Naive thymus-derived CD8-positive, alpha-beta T cell (primary cell): ENCODE measurements at regions not wholly inside any gene's neighbourhood (a gene's known extent, or its start where the extent isn't known, plus 50 kb on each side); places are given as distances from the start of the nearest gene placed in this dataset.
A peak's percentile ranks its signal among the peaks of the same experiment; 100 is the strongest.

Source experiments
- ATAC-seq, 2 donors: fragments of 150-1000 bp; cut with Tn5 transposase in 1 of 2; sonication (Bioruptor Pico), chemical (Tn5 transposase) in 1 of 2; 1 replicate in 1 of 2; 2 replicates in 1 of 2; pipeline ENCODE4 v1.10.0; 2021; ENCODE audit warnings: mild to moderate bottlenecking in 2 of 2, moderate library complexity in 2 of 2
- POLR2A ChIA-PET: fragments of 350-600 bp; sonication (Branson Sonifier 250); formaldehyde crosslinking; loops from one replicate; lab custom pipeline; 2021; ENCODE audit warnings: antibody characterized with exemption; lab: Charles Lee
- DNase-seq, 10 donors: peaks; one replicate each; pipeline versions ENCODE4 v3.0.0 to v3.0.0-alpha.2; 2020 to 2022
- H3K27ac Mint-ChIP-seq, 10 donors: one replicate each; pipeline ENCODE4 v1.8.0; 2020 to 2022; ENCODE audit warnings: mild to moderate bottlenecking in 10 of 10, mixed read lengths in 10 of 10, moderate library complexity in 4 of 10, inconsistent platforms in 1 of 10
- H3K27me3 Mint-ChIP-seq, 5 donors: one replicate each; pipeline ENCODE4 v1.8.0; 2021 to 2022; ENCODE audit warnings: mixed read lengths in 5 of 5
- H3K36me3 Mint-ChIP-seq, 3 donors: one replicate each; pipeline ENCODE4 v1.8.0; 2020 to 2022; ENCODE audit warnings: mixed read lengths in 3 of 3, mild to moderate bottlenecking in 2 of 3, inconsistent platforms in 1 of 3
- H3K4me1 Mint-ChIP-seq, 4 donors: one replicate each; pipeline ENCODE4 v1.8.0; 2021 to 2022; ENCODE audit warnings: mixed read lengths in 4 of 4
- H3K4me3 Mint-ChIP-seq, 10 donors: one replicate each; pipeline ENCODE4 v1.8.0; 2020 to 2022; ENCODE audit warnings: mild to moderate bottlenecking in 10 of 10, mixed read lengths in 10 of 10, moderate library complexity in 6 of 10, inconsistent platforms in 1 of 10
- H3K9me3 Mint-ChIP-seq, 9 donors: one replicate each; pipeline ENCODE4 v1.8.0; 2020 to 2022; ENCODE audit warnings: mixed read lengths in 9 of 9, mild to moderate bottlenecking in 3 of 9, inconsistent platforms in 1 of 9, moderate library complexity in 1 of 9

DNA sequence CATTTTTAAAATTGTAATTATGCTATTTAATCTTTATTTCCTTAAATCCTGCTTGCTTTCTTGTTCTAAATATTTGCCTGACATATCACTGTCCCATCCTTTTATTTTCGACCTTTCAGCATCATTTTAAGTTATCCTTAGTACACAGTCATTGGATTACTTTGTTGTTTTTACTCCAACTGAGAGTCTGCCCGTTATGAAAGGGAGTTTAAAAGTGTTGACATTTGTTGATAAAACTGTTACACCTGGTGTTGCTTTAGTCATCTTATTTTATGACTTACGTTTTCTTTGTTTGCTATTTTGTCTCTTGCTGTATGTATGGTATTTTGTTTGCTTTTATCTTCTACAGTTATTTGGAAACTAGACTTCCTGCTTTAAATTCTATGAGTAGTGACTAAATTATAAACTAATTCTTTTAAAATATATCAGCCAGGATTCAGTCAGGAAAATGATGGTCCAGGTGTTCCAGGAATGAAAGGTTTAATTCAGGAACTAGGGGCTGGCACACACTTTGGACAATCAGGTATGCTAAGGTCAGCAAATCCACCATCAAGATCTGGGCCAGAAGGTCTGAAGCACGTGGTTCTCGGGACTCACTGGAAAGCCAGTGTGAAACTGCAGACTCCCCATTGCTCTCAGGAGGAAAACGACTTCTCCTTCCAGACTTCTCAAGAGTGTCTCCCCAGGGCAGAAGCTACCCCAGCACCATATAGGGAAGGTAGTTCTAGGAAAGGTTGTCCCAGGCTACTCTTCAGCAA, 86.0 kb downstream of the RASSF10 start:
- Mint-ChIP-seq H3K9me3 (peaks cover 0 to 4% (median 0%) of the 10 kb centered on the region in 9 donors), H3K27ac (no peak overlapping the region), H3K4me3 (no peak overlapping the region), H3K36me3 (no peaks in the 10 kb centered on the region), H3K4me1 (no peaks in the 10 kb centered on the region), H3K27me3 (peaks cover 8 to 13% (median 8%) of the 10 kb centered on the region in 5 donors)
- ATAC-seq (no peak), DNase-seq (no peak)
- POLR2A ChIA-PET: no interaction called here

DNA sequence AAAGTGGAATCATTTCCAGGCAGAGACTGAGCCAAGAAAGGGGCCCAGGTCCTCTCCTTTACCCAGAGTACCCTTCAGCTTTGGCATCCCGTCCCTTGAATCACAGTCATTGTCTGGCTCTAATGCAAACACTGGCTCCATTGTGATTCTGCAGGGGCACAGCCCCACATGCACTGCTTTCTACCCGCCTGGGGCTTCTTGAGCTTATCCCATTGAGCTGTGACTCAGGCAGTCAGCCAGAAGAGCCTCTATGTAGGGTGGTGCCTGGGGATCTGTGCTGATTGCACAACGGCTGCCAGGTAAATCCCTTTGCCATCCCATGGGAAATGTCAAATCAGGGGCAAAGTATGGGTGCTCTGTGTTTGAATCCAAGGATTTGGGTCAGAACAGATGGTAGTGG, 88.9 kb downstream of the RASSF10 start:
- Mint-ChIP-seq H3K9me3 (peaks cover 0 to 4% (median 0%) of the 10 kb centered on the region in 9 donors), H3K27ac (no peak overlapping the region), H3K4me3 (no peak overlapping the region), H3K27me3 (peaks cover 9 to 17% (median 13%) of the 10 kb centered on the region in 5 donors), H3K36me3 (no peaks in the 10 kb centered on the region), H3K4me1 (no peaks in the 10 kb centered on the region)
- POLR2A ChIA-PET: no interaction called here
- ATAC-seq (no peak), DNase-seq (no peak)

DNA sequence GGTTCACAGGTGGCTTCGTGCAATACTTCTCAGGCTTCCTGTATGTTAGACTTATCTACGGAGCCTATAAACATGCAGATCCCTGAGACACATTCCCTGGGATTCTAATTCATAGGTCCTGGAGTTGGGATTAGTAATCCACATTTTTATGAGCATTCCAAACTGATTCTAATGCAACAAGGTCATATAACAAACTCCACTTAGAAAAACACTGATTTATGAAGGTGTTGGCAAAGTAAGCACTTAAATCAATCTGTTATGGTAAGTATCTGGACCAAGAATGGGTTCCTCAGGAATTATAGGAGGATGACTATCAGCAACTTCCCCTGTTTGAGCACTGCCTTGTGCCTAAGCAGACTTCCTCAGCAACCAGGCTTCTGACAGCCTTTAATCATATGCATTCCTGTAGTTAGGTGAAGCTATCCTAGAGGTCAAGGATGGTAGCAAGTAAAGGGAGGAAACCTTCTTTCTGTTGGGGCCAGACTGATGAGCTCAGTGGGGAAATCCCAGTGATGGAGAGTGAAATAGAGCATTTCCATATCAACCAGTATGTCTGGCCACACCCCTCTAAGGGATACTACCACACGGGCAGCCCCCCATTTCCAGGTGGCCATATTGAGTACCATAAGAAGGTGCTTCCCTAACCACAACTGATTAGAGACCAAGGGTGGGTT, 89.6 kb downstream of the RASSF10 start:
- DNase-seq (no peak), ATAC-seq (no peak)
- Mint-ChIP-seq H3K27ac (no peak overlapping the region), H3K36me3 (no peaks in the 10 kb centered on the region), H3K9me3 (peaks cover 0 to 2% (median 0%) of the 10 kb centered on the region in 9 donors), H3K27me3 (peaks cover 11 to 19% (median 13%) of the 10 kb centered on the region in 5 donors), H3K4me1 (no peaks in the 10 kb centered on the region), H3K4me3 (no peak overlapping the region)
- POLR2A ChIA-PET: no interaction called here

DNA sequence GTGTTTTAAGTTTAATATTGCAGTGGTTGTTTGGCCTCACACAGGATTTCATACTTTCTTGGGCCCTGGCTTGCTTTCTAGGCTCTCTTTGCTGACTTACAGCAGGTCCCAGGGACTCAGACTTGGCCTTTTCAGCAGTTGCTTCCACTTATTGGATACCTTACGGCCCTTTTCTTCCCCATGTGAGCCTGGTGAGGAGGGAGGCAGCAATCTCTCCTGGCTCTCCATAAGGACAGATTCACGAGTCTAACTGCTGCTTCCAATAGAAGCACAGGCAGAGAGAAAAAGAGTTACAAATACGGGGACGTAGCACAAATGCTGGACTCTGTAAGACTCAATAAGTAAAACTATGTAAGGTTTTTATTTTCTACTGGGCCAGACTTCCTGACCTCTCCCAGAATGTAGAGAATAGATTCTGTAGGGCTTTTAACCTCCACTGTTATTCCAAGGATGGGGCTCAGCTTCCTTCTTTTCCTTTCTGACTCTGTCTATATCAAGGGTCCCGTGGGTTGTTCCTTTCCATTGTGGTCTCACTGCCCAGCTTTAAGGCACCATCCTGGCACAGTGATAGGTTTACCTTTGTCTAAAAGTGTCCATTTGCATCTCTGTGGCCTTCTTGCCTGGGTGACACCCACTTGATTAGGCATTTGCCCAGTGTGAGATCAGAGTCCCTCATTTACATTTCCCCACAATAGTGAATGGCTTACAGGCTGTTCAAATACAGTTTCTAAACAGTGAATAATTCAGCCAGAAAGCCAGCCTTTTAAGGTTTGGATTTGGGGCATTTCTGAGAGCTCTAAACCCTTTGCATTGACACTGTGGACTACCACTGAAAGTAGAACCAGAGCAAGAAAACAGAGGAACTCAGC, 92.8 kb downstream of the RASSF10 start:
- POLR2A ChIA-PET: no interaction called here
- peaks cover 0 to 4% (median 0%) of the 10 kb centered on the region in 4 donors for H3K4me1 Mint-ChIP-seq
- no peak overlapping the region for H3K27ac Mint-ChIP-seq
- no peak overlapping the region for H3K4me3 Mint-ChIP-seq
- H3K36me3 Mint-ChIP-seq: no peaks in the 10 kb centered on the region
- DNase-seq: no peak
- H3K27me3 Mint-ChIP-seq: peaks cover 5 to 32% (median 16%) of the 10 kb centered on the region in 5 donors
- ATAC-seq: no peak
- H3K9me3 Mint-ChIP-seq: peaks cover 0 to 2% (median 0%) of the 10 kb centered on the region in 9 donors

DNA sequence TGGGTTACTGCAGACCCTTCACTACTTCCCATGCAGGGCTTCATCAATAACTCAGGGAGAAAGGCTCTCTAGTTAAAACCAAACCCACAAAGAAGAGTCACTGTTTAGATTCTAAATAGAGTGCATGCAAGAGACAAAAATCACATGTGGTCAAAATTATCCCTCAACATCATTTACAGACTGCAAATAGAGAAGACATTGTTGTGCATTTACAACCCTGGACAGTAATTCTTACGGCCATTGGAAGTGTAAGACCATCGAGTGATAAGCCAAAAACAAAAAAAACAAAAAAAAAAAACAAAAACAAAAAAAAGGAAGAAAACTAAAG, 93.4 kb downstream of the RASSF10 start:
- peaks cover 0 to 4% (median 0%) of the 10 kb centered on the region in 4 donors for H3K4me1 Mint-ChIP-seq
- no peaks in the 10 kb centered on the region for H3K36me3 Mint-ChIP-seq
- H3K9me3 Mint-ChIP-seq: peaks cover 0 to 2% (median 0%) of the 10 kb centered on the region in 9 donors
- peak overlapping the region in 1 of 10 donors; percentile 20 for H3K4me3 Mint-ChIP-seq
- POLR2A ChIA-PET: no interaction called here
- no peak for ATAC-seq
- H3K27me3 Mint-ChIP-seq: peaks cover 5 to 35% (median 16%) of the 10 kb centered on the region in 5 donors
- no peak for DNase-seq
- no peak overlapping the region for H3K27ac Mint-ChIP-seq

DNA sequence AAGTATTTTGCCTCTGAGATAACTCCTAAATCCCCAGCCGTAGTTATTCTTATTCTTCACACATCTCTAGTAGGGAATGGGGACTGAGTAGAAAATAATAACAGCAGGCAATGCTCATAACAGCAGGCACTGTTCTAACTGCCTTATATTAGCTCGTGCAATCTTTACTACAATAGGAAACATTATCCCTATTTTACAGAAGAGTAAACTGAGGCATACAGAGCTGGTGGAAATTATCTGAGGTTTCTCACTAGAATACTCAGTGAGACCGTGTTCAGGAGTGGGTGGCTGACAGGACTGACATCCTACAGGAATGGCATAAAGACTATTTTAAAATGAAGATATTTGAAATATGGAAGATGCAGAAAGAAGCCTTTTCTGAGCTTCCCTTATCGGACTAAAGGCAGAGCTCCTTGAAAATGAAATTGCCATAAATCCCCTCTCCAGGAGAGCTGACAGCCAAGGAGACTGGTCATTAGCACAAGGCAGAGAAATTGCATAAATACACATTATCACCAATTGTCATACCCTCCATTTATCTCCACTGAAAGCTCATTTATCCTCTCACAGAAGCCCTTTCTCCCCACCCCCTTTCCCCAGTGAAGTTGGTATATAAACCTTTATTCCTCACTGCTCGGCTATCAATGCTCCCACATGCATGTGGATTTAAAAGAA, 93.9 kb downstream of the RASSF10 start:
- H3K36me3 Mint-ChIP-seq: no peaks in the 10 kb centered on the region
- peaks cover 0 to 3% (median 0%) of the 10 kb centered on the region in 9 donors for H3K9me3 Mint-ChIP-seq
- peaks cover 5 to 40% (median 14%) of the 10 kb centered on the region in 5 donors for H3K27me3 Mint-ChIP-seq
- no peak overlapping the region for H3K27ac Mint-ChIP-seq
- ATAC-seq: no peak
- POLR2A ChIA-PET: no interaction called here
- DNase-seq: no peak
- no peak overlapping the region for H3K4me3 Mint-ChIP-seq
- peaks cover 0 to 4% (median 0%) of the 10 kb centered on the region in 4 donors for H3K4me1 Mint-ChIP-seq

DNA sequence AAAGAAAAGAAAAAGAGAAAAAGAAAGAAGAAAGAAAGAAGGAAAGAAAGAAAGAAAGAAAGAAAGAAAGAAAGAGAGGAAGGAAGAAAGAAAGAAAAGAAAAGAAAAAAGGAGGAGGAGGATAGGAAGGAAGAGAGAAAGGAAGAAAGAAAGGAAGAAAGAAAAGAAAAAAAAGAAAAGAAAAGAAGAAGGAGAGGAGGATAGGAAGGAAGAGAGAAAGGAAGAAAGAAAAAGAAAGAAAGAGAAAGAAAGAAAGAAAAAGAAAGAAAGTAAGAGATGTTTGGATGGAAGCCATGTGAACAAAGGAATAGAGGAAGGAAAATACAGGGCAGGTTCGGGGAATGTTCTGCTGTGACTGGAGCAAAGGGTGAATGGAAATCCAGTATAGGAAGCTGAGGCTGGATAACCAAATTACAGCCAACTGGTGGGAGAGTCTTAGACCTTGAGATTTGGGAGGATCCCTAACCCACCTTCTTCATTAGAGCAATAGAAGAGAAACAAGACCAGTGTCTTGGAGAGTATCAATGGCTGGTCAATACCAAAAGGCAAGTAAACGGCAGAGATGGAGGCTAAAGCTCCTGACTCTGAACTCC, 94.9 kb downstream of the RASSF10 start:
- peaks cover 0 to 9% (median 3%) of the 10 kb centered on the region in 9 donors for H3K9me3 Mint-ChIP-seq
- no peaks in the 10 kb centered on the region for H3K36me3 Mint-ChIP-seq
- no peak overlapping the region for H3K4me3 Mint-ChIP-seq
- no peak overlapping the region for H3K27ac Mint-ChIP-seq
- H3K27me3 Mint-ChIP-seq: peaks cover 11 to 38% (median 21%) of the 10 kb centered on the region in 5 donors
- H3K4me1 Mint-ChIP-seq: peaks cover 0 to 4% (median 0%) of the 10 kb centered on the region in 4 donors
- no peak for ATAC-seq
- no peak for DNase-seq
- POLR2A ChIA-PET: no interaction called here

DNA sequence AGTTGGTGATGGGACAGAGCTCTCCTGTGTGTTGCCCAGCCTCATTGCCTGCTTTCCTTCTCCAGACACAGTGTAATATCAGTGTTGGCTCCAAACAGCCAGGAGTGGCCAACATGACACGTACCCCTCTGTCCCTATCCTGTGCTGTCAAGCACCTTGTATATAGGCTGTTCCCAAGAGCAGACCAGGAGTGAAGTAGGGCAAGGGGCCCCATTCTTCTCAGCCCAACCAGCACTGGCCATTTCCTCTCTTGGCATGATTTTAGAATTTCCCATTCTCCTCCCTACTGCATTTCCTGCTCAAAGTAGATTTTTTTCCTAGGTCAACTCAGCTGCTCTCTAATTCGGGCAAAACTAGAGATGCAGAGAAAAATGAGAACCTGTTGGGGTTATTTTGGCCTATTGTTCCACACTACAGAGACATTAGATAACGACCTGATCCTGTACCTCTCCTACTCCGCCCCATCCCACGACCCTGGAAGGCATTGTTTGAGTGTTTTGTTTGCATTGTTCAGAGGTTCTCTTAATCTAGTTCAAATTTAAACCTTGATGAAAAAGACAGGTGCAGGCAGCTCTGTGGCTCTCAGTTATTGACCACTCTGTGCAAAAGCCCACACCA, 95.6 kb downstream of the RASSF10 start:
- DNase-seq (no peak), ATAC-seq (no peak)
- Mint-ChIP-seq H3K4me3 (no peak overlapping the region), H3K36me3 (no peaks in the 10 kb centered on the region), H3K4me1 (peaks cover 0 to 4% (median 0%) of the 10 kb centered on the region in 4 donors), H3K27me3 (peaks cover 10 to 35% (median 18%) of the 10 kb centered on the region in 5 donors), H3K27ac (no peak overlapping the region), H3K9me3 (peaks cover 0 to 11% (median 3%) of the 10 kb centered on the region in 9 donors)
- POLR2A ChIA-PET: no interaction called here

DNA sequence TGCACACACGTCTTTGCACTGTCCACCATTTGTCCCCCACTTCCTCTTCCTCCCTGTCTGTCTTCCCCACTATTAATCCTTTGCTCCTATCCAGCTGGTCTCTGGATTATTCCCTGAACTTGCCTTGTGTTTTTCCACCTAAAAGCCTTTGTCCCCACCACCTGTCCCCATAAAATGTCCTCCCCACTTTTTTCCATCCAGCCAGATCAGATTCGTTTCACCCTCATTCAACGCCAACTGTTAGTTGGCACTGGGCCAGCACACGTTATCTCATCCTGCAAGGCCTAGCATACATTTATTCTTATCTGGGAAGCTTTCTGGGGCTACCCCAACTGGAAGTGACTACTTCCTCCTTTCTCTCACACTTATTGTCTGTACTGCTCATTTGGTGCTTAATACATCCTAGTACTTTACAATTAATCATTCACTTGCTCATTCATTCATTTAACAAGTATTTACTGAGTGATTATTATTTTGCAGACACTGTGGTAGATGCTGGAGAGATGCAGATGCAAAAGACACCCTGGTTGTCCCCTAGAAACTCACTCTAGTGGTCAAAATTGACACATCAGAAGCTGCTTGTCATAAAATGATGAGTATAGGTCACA, 96.2 kb downstream of the RASSF10 start:
- ATAC-seq (no peak), DNase-seq (no peak)
- Mint-ChIP-seq H3K9me3 (peaks cover 0 to 11% (median 3%) of the 10 kb centered on the region in 9 donors), H3K27ac (no peak overlapping the region), H3K27me3 (peaks cover 10 to 35% (median 18%) of the 10 kb centered on the region in 5 donors), H3K4me1 (peaks cover 0 to 4% (median 0%) of the 10 kb centered on the region in 4 donors), H3K36me3 (no peaks in the 10 kb centered on the region), H3K4me3 (no peak overlapping the region)
- POLR2A ChIA-PET: no interaction called here

DNA sequence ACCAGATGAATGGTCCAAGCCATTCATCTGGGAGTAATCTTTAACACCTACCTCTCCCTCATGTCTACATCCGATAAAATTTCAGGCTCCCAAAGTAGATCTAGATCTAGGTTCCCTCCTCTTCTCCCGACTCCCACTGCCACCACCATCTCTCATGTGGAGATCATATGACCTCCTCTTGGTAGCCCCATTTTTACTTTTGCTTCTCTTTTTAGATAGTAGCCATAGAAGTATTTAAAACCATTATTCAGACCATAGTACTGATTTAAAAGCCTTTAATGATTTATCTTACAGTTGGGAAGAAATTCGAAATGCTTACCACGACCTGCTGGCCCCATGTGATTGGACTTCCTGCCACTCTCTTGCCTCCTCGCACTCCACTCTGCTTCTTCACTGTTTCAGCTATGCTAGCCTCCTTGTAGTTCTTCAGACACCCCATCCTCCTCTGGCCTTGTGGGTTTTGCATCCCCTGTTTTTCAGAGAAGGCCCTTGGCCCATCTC, 98.5 kb downstream of the RASSF10 start:
- ATAC-seq: no peak
- Mint-ChIP-seq H3K4me3 (no peak overlapping the region), H3K27me3 (peaks cover 7 to 35% (median 17%) of the 10 kb centered on the region in 5 donors), H3K27ac (no peak overlapping the region), H3K9me3 (peaks cover 0 to 11% (median 3%) of the 10 kb centered on the region in 9 donors), H3K36me3 (no peaks in the 10 kb centered on the region), H3K4me1 (peaks cover 0 to 4% (median 1%) of the 10 kb centered on the region in 4 donors)
- no peak for DNase-seq
- POLR2A ChIA-PET: no interaction called here

DNA sequence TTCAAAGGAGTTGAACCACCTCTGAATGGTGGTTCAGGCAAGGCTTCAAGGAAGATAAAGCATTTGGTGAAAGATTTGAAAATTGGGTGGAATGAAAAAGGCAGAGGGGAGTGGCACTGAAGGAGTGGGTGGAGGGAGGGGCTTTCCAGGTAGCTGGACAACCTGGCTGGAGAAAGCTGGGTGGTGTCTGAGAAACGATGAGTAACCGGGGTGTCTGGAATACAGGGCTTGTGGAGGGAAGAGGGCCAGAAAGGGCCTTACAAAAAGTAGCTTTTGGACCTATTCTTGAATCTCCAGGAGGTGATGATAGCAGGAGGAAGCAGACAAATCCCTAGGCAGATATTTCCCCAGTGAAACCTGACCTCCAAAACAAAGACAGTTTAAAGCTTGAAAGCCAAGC, 99.3 kb downstream of the RASSF10 start:
- DNase-seq (no peak), ATAC-seq (no peak)
- no peak overlapping the region for H3K4me3 Mint-ChIP-seq
- no peak overlapping the region for H3K27ac Mint-ChIP-seq
- no peaks in the 10 kb centered on the region for H3K36me3 Mint-ChIP-seq
- peaks cover 6 to 35% (median 22%) of the 10 kb centered on the region in 5 donors for H3K27me3 Mint-ChIP-seq
- peaks cover 0 to 4% (median 1%) of the 10 kb centered on the region in 4 donors for H3K4me1 Mint-ChIP-seq
- POLR2A ChIA-PET: no interaction called here
- peaks cover 0 to 11% (median 3%) of the 10 kb centered on the region in 9 donors for H3K9me3 Mint-ChIP-seq
